Astrocyte (in vitro differentiated cells and primary cell): ENCODE measurements at regions not wholly inside any gene's neighbourhood (a gene's known extent, or its start where the extent isn't known, plus 50 kb on each side); places are given as distances from the start of the nearest gene placed in this dataset.

Experiments used
- DNase-seq: peaks from one replicate; pipeline ENCODE4 v3.0.0-alpha.2; 2010; ENCODE audit warnings: low read depth
- FAIRE-seq: peaks from 2 replicates; lab custom pipeline; 2011; peaks lifted over from hg19 to GRCh38; lab: Jason Lieb, UNC
- H2AFZ ChIP-seq: 2 replicates; pipeline ENCODE4 v1.6.0; 2012; ENCODE audit warnings: low read depth, low read length, inconsistent platforms
- H3K27ac ChIP-seq: 2 replicates; pipeline ENCODE4 v1.5.1; 2011; ENCODE audit warnings: low read depth, low read length, inconsistent platforms
- H3K27me3 ChIP-seq: 2 replicates; pipeline ENCODE4 v1.6.0; 2011; ENCODE audit warnings: low read length, inconsistent platforms; ENCODE audit not compliant: insufficient read depth
- H3K36me3 ChIP-seq: 2 replicates; pipeline ENCODE4 v1.5.1; 2011; ENCODE audit warnings: low read length, inconsistent platforms; ENCODE audit not compliant: insufficient read depth
- H3K4me1 ChIP-seq: 2 replicates; pipeline ENCODE4 v1.5.1; 2011; ENCODE audit warnings: low read length, inconsistent platforms; ENCODE audit not compliant: insufficient read depth
- H3K4me2 ChIP-seq: 2 replicates; pipeline ENCODE4 v1.6.0; 2012; ENCODE audit warnings: low read length, inconsistent platforms
- H3K4me3 ChIP-seq: 2 replicates; pipeline ENCODE4 v1.5.1; 2011; ENCODE audit warnings: low read depth, mild to moderate bottlenecking, low read length, inconsistent platforms; ENCODE audit not compliant: insufficient read depth
- H3K79me2 ChIP-seq: 2 replicates; pipeline ENCODE4 v1.6.0; 2012; ENCODE audit warnings: mild to moderate bottlenecking, low read length, inconsistent platforms; ENCODE audit not compliant: insufficient read depth
- H3K9ac ChIP-seq: 2 replicates; pipeline ENCODE4 v1.6.0; 2012; ENCODE audit warnings: mild to moderate bottlenecking, low read length, inconsistent platforms
- H3K9me3 ChIP-seq: 2 replicates; pipeline ENCODE4 v1.5.1; 2012; ENCODE audit warnings: low read depth, mild to moderate bottlenecking, low read length, inconsistent platforms; ENCODE audit not compliant: insufficient read depth
- H4K20me1 ChIP-seq: 2 replicates; pipeline ENCODE4 v1.6.0; 2012; ENCODE audit warnings: low read length, inconsistent platforms; ENCODE audit not compliant: insufficient read depth
- H3K27ac Mint-ChIP-seq: one replicate; pipeline ENCODE4 v1.8.0; 2021; ENCODE audit warnings: mild to moderate bottlenecking, mixed read lengths; ENCODE audit not compliant: unreplicated experiment
- H3K27me3 Mint-ChIP-seq: one replicate; pipeline ENCODE4 v1.8.0; 2021; ENCODE audit warnings: low read depth, mixed read lengths; ENCODE audit not compliant: unreplicated experiment
- H3K36me3 Mint-ChIP-seq: one replicate; pipeline ENCODE4 v1.8.0; 2021; ENCODE audit warnings: low read depth, mixed read lengths; ENCODE audit not compliant: unreplicated experiment
- H3K4me1 Mint-ChIP-seq: one replicate; pipeline ENCODE4 v1.8.0; 2021; ENCODE audit warnings: low read depth, mixed read lengths; ENCODE audit not compliant: unreplicated experiment
- H3K4me3 Mint-ChIP-seq: one replicate; pipeline ENCODE4 v1.8.0; 2021; ENCODE audit warnings: mild to moderate bottlenecking, moderate library complexity, mixed read lengths; ENCODE audit not compliant: unreplicated experiment
- H3K9me3 Mint-ChIP-seq: one replicate; pipeline ENCODE4 v1.8.0; 2021; ENCODE audit warnings: mild to moderate bottlenecking, mixed read lengths; ENCODE audit not compliant: unreplicated experiment
- EZH2 ChIP-seq: IDR thresholded peaks from 2 replicates; pipeline ENCODE4 v1.6.1; 2012; ENCODE audit warnings: mild to moderate bottlenecking, low read length, inconsistent platforms; ENCODE audit not compliant: insufficient read depth
- TF ChIP-seq, protein P1 (sequence below): IDR thresholded peaks from 2 replicates; pipeline ENCODE4 v1.5.1; 2011; ENCODE audit warnings: low read depth, mild to moderate bottlenecking, inconsistent platforms, low read length, moderate library complexity; ENCODE audit not compliant: insufficient read depth

- Histone ChIP-seq H4K20me1 (no peaks in the 10 kb centered on the region), H3K9me3 (no peaks in the 10 kb centered on the region), H3K9ac (no peak overlapping the region), H2AFZ (no peak overlapping the region), H3K79me2 (no peaks in the 10 kb centered on the region), H3K4me3 (no peak overlapping the region), H3K36me3 (no peaks in the 10 kb centered on the region), H3K27me3 (no peaks in the 10 kb centered on the region), H3K27ac (no peak overlapping the region), H3K4me1 (peaks cover 15% of the 10 kb centered on the region), H3K4me2 (no peak overlapping the region)
- no peak overlapping the region for H3K4me3 Mint-ChIP-seq
- H3K4me1 Mint-ChIP-seq: peaks cover 14% of the 10 kb centered on the region
- DNase-seq (no peak), FAIRE-seq (no peak)
- H3K9me3 Mint-ChIP-seq: no peaks in the 10 kb centered on the region
- no peaks in the 10 kb centered on the region for H3K27me3 Mint-ChIP-seq
- H3K27ac Mint-ChIP-seq: no peak overlapping the region
- TF ChIP-seq, protein P1, sequence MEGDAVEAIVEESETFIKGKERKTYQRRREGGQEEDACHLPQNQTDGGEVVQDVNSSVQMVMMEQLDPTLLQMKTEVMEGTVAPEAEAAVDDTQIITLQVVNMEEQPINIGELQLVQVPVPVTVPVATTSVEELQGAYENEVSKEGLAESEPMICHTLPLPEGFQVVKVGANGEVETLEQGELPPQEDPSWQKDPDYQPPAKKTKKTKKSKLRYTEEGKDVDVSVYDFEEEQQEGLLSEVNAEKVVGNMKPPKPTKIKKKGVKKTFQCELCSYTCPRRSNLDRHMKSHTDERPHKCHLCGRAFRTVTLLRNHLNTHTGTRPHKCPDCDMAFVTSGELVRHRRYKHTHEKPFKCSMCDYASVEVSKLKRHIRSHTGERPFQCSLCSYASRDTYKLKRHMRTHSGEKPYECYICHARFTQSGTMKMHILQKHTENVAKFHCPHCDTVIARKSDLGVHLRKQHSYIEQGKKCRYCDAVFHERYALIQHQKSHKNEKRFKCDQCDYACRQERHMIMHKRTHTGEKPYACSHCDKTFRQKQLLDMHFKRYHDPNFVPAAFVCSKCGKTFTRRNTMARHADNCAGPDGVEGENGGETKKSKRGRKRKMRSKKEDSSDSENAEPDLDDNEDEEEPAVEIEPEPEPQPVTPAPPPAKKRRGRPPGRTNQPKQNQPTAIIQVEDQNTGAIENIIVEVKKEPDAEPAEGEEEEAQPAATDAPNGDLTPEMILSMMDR: no peak
- no peak for TF ChIP-seq EZH2
- H3K36me3 Mint-ChIP-seq: no peaks in the 10 kb centered on the region
Observed at GRCh38 chr12:98358144-98358543, 157.2 kb upstream of the TMPO start.

- H2AFZ ChIP-seq: no peak overlapping the region
Observed at GRCh38 chr12:98359856-98360255, 155.5 kb upstream of the TMPO start.

DNA sequence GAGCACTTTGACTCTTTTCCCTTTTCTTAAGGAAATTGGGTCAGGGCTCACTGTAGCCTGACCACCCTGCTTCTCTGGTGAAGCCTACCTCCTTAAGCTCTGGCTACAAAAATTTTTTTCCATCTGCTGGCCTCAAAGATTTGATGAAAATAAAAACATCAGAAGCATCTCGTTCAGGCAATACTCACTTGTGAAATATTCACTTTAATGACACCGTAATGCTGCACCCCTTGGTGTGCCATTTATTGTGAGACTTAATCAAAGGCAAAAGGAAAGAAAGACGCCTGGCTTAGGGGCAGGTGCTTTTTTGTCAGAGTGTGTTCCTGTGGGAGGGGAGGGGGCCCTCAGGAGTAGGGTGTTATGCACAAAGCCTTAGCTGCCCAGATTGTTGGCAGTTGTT, 155.0 kb upstream of the TMPO start:
- no peak overlapping the region for H3K27ac Mint-ChIP-seq
- H2AFZ ChIP-seq: no peak overlapping the region
- no peaks in the 10 kb centered on the region for H3K9me3 Mint-ChIP-seq
- no peaks in the 10 kb centered on the region for H3K79me2 ChIP-seq
- no peak overlapping the region for H3K4me2 ChIP-seq
- TF ChIP-seq, protein P1: no peak
- TF ChIP-seq EZH2: no peak
- no peak overlapping the region for H3K4me3 ChIP-seq
- peaks cover 3% of the 10 kb centered on the region for H3K4me1 ChIP-seq
- DNase-seq (no peak), FAIRE-seq (no peak)
- H3K36me3 Mint-ChIP-seq: no peaks in the 10 kb centered on the region
- H3K27ac ChIP-seq: no peak overlapping the region
- H3K4me1 Mint-ChIP-seq: peaks cover 1% of the 10 kb centered on the region
- no peak overlapping the region for H3K4me3 Mint-ChIP-seq
- H3K9ac ChIP-seq: no peak overlapping the region
- no peaks in the 10 kb centered on the region for H3K36me3 ChIP-seq
- H4K20me1 ChIP-seq: no peaks in the 10 kb centered on the region
- H3K27me3 Mint-ChIP-seq: peaks cover 14% of the 10 kb centered on the region
- H3K27me3 ChIP-seq: peaks cover 3% of the 10 kb centered on the region
- no peaks in the 10 kb centered on the region for H3K9me3 ChIP-seq

More at GRCh38 chr12:98359856-98360255, 155.5 kb upstream of the TMPO start:
- DNase-seq (no peak), FAIRE-seq (no peak)
- Mint-ChIP-seq H3K4me1 (peaks cover 6% of the 10 kb centered on the region), H3K36me3 (no peaks in the 10 kb centered on the region), H3K27ac (no peak overlapping the region), H3K27me3 (peaks cover 13% of the 10 kb centered on the region), H3K4me3 (no peak overlapping the region), H3K9me3 (no peaks in the 10 kb centered on the region)
- Histone ChIP-seq H3K4me1 (peaks cover 7% of the 10 kb centered on the region), H3K4me2 (no peak overlapping the region), H3K4me3 (no peak overlapping the region), H3K27me3 (peaks cover 3% of the 10 kb centered on the region), H3K9ac (no peak overlapping the region), H3K36me3 (no peaks in the 10 kb centered on the region), H3K27ac (no peak overlapping the region), H4K20me1 (no peaks in the 10 kb centered on the region), H3K79me2 (no peaks in the 10 kb centered on the region), H3K9me3 (no peaks in the 10 kb centered on the region)
- no peak for TF ChIP-seq EZH2
- TF ChIP-seq, protein P1: no peak
